Astrocyte of the hippocampus (primary cell): ENCODE measurements at regions not wholly inside any gene's neighbourhood (a gene's known extent, or its start where the extent isn't known, plus 50 kb on each side); places are given as distances from the start of the nearest gene placed in this dataset.
A peak's percentile ranks its signal among the peaks of the same experiment; 100 is the strongest.

ENCODE experiments used
- DNase-seq: peaks from one replicate; pipeline ENCODE4 v3.0.0; 2011; ENCODE audit warnings: low read depth, low spot score

DNA sequence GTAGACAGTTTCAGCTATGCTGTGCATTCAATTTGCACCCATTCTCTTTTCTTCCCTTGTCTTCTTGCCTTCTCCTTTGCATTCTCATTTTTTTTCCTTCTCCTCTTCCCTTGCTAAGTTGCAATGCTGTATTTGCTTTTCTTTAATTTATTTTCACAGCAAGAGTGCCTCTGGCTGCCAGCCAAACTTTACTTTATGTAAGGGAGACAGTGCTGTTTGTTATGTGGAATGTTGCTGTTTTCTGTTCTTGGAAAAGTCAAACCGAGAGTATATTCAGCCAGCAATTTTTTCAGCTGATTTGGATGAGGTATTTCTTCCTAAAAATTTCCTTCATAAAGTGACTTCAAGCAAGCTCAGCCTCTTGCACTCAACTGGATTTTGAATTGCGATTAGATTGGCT lies 1293.4 kb downstream of the ARAP2 start:
- DNase-seq = no peak

DNA sequence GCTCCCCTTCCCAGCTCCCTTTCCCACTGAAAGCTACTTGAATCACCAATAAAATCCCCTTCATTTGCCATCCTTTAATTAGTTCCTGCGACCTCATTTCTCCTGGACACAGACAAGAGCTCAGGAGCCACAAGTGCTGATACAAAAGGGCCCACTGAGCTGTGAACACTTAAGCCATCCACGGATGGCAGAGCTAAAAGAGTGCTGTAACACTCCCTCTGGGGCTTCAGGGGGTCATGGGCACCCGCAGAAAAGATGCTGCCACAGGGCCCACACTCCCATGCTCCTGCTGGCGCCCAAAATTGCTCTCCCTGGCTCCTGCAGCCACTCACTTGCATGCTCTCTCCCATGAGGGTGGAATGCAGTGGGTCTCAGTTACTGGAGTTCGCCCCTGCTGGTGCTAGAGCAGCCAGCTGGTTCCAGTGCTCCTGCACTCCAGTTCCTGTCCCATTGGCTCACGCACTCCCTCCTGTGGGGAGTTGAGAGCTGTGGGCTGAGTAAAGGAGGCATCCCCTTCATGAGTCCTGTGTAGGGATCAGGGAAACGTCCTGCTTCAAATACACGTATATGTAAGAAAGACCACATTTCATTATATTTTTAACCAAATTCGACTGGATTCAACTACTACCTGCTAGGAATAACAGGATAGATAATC lies 1291.0 kb downstream of the ARAP2 start:
- no peak for DNase-seq

DNA sequence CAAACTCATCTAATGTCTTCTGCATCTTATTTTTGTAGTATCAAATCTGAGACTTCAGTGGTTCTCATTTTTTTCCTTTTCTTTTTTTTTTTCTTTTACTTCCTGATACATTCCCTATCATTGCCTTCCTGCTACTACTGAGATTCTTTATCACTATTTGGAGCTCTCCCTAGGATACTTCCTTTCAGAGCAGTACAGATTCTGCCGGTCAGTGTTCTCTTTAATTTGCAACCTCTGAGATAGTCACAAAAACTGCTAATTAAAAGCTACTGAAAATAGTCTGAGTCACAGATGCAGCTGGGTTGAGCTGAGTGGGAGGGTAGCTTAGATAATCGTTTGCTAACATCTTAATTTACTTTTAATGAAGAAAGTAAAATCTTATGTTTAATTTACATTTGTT lies 1279.7 kb downstream of the ARAP2 start:
- no peak for DNase-seq

DNA sequence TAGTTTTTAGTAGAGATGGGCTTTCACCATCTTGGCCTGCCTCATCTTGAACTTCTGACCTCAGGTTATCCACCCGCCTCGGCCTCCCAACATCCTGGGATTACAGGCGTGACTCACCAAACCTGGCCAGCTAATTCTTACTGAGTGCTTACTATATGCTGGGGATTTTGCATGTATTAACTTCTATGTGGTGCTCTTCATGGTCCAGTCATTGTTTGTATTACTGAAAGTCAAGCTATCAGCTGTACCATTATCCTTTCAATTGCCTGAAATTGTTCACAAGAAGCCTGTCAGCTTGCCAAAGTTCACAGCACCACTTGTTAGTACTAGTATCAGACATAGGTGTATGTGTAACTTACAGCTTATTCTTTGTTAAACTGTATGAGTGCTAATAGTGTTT lies 1272.1 kb downstream of the ARAP2 start:
- DNase-seq = no peak

DNA sequence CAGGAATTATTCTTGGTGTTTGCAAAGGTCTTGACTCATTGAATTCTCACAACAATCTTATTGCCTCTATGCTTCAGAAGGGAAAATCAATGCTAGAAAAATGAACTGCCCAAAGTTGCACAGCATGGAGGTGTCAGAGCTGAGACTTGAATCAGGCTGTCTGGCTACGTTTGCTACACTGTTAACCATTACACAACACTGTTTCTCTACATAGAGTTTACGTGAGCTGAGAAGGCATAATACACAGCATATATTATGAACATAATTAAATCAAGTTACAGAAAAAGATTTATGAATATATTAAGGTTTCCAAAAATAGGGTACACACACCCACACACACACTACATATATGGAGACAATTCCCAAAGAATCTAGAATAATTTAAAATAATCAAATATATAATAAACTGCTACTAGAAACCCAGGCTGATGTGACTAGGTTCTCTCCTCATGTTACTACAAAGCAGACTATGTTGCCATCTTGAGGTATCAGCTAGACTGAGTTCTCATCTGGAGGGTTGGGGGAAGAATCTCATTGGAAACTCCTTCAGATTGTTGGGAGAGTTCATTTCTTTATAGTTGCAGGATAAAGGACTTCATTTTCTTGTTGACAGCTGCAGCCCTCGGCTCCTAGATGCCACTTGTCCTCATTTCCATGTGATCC lies 1270.5 kb downstream of the ARAP2 start:
- DNase-seq = no peak

DNA sequence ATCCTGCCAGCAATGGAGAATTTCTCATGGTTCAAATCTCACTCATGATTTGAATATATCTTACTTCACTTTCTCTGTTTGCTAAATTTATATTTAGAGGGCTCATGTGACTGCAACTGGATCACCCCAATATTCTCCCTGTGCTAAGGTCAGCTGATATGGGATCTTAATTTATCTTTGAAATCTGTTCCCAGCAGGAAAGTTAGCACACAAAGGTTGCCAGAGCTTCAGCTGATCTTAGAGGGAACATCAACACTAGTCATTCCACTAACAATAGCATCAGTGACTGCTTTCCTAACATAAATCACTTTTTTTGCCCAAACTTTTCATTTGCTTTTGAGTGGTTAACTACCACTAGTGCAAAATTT lies 1270.0 kb downstream of the ARAP2 start:
- no peak for DNase-seq

DNA sequence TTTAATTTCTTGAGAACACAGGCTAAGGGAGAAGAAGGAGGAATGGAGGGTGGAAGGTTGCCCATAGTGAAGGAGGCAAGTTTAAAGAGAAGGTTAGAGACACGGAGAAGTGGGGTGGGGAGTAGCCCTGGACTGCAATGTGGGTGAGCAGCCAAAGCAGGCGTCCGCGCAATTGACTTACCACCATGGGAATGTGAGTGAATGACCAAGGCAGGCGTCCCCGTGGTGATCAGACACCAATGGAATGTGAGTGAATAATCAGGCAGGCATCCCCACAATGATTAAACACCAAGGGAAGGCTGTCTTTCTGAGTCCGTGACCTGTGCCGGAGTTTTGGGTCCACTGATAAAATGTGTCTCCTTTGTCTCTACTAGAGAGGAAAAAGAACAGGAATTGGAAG lies 1223.1 kb downstream of the ARAP2 start:
- DNase-seq = peak; percentile 83

DNA sequence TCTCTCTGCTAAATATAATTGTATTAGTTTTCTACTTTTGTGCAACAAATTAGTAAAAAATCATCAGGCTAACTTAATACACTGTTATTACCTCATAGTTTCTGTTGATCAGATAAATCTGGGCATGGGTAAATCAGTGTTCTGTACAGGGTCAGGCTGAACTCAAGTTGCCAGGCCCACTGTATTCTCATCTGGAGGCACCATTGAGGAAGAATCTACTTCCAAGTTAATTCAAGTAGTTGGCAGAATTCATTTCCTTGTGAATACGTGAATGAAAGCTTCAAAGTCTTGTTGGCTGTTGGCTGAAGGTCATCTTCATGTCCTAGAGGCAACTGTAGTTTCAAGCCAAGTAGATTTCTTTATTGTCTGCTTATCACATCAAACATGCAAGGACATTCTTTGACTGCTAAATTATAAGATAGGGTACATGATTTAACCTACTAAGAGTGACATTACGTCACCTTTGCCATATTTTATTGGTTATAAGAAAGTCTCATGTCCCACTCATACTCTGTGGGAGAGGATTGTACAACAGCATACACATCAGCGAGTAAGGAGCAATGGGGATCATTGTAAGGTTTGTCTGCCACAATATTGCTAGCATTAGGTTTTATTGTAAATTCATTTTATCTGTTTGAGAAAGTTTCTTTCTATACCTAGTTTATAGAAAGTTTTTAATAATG lies 1219.0 kb downstream of the ARAP2 start:
- DNase-seq = no peak

DNA sequence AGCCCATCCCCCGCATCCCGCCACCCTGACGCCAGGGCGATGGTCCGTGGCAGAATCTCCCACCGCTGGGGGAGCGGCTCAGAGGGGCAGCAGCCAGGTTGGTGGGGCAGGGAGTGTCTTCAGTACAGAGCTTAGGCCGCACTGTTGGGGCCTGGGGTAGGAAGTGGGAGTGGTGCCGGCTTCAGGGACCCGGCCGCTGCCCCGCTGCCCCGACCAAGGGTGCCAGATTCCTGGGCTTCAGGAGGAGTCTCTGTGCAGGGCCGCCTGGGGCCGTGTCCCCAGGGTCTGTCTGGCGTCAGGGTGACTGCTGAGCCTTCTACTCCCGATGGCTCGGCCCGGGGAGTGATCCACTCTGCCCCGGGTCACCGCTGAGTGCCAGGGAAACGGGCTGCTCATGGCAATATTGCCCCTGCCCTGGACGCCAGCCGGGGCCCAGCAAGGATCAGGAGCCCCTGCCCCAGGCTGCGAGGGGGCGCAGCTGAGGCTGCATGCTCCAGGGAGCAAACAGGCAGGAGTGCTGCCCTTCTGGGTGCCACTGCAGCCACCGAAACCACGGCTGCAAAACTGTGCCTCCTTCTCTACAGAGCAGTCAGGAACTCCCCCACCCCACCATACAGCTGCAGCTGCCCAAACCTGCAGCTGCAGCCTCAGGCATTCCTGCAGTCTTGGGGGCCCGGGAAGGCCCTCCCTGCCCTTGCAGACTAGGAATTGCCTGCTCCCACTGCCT lies 1206.1 kb downstream of the ARAP2 start:
- DNase-seq = no peak

DNA sequence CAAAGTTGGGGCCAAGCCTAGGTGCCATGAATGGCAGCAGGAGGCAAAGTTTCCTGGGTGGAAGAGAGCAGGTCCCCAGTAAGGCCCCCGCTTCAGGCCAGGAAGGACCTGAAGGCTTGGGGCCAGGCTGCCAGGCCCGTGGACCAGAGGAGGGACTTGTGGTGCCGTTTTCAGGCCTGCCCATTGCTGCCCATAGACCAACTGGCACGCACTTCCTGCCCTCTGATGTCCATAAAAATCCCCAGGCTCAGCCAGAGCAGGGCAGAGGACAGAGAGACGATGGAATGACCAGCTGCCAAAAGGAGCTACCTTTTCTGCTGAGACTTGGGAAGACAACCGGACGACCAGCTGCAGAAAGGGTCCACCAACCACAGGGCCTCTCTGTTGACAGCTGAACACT lies 1205.5 kb downstream of the ARAP2 start:
- DNase-seq = no peak

DNA sequence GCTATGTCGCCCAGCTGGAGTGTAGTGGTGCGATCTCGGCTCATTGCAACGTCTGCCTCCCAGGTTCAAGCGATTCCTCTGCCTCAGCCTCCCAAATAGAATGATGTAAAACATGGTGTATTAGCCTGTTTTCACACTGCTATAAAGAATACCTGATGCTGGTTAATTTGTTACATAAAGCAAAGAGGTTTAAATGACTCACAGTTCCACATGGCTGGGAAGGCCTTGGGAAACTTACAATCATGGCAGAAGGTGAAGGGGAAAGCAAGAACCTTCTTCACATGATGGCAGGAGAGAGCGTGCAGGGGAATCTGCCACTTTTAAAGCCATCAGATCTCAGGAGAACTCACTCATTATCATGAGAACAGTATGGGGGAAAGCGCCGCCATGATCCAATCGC lies 1191.8 kb downstream of the ARAP2 start:
- no peak for DNase-seq

DNA sequence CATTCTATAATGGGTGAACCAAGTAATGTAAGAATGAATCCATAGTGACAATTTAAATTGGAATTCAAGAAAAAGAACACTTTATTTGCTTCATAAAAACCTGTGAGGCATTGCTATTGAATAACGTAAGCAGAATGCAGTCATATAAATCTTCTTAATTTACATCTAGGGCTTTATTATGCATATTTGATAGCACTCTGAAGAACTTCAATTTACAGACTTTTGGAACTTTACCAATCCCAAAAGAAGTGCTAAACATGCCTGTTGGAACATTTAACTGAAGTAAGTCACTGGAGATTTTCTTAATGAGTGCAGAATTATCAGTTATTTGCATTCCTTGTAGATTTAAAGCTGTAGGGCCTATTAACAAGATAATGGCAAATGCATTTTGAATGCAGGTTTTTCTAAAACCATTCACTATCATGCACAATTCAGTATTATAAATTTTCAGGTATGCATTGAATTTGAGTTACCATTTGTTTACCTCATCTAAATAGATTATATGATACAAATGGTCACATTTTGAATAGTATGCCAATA lies 1181.2 kb downstream of the ARAP2 start:
- DNase-seq = no peak

DNA sequence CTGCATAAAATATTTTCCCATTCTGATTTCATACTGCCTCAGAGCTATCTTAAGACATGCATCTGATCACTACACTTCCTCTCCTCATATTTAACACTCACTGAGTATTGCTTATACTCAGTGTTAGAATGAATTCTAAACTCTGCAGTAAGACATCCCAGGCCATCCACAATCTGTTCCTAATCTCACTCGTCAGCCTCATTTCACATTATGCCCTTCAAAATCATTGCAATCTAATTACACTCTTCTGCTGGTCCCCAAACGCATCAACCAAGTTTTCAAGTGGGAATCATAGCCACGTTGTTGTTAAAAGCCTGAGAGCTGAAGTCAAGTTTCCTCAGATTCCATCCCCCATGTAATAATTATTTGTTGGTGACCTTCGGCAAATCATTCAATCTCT lies 1177.9 kb downstream of the ARAP2 start:
- DNase-seq = no peak

DNA sequence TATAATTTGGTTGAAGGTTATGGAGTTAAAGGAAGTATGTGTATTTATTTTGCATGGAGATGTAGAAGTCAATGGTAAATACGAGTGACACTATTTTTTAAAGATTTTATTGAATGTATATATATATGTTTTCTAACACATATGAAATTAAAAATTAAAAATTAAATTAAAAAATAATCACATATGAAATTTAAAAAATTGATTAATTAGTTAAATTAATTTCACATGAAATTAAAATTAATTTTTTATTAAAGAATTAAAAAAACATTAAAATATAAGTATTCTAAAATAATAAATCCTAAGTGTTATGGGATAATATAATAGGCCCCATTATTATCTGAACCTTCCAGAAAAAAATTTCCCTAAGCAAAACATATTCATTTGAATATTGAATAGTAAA lies 1163.5 kb downstream of the ARAP2 start:
- no peak for DNase-seq

DNA sequence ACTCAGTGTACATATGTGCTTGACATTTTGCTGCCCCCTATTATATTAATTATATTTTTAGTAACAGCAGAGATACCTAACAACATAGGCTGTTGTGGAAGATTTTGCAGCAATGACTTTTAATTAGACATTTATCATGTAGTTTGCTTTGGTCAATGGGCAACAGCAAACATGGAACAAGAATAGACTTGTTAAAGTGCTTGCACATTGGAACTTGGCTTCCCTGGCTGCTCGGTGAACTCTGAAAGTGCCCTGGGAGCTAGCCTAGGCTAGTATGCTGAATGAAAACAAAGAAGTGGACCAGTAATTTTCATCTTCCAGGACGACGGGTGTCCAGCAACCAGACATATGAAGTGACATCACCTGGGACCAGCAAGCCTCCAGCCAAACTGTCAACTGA lies 1157.1 kb downstream of the ARAP2 start:
- DNase-seq = no peak

DNA sequence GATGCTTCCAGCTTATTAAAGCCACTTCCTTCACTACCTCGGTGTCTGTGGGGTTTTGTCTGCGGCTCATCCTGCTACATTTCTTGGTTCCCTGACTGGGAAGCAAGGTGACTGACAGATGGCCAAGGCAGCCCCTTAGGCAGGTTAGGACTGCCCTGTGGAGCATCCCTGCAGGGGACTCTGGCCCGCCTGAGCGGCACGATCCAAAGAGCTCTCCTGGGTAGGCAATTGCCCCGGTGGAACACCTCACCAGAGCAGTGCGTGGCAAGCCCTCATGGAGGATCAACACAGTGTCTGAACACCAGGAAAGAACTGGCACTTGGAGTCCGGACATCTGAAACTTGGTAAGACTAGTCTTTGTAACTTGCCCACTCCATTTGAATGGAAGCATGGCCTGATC lies 1143.4 kb downstream of the ARAP2 start:
- DNase-seq = no peak

DNA sequence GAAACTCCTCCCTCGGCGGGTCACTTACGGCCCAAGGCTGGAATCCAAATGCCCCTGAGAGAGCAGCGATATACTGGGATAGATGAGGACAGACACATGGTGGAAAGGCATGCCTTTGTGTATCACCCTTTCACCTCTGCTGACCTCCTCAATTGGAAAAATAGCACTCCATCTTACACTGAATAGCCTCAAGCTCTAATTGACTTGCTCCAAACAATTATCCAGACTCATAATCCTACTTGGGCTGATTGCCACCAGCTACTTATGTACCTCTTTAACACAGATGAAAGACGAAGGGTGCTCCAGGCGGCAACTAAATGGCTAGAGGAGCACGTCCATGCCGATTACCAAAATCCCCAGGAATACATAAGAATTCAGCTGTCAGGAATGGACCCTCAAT lies 1142.2 kb downstream of the ARAP2 start:
- no peak for DNase-seq

DNA sequence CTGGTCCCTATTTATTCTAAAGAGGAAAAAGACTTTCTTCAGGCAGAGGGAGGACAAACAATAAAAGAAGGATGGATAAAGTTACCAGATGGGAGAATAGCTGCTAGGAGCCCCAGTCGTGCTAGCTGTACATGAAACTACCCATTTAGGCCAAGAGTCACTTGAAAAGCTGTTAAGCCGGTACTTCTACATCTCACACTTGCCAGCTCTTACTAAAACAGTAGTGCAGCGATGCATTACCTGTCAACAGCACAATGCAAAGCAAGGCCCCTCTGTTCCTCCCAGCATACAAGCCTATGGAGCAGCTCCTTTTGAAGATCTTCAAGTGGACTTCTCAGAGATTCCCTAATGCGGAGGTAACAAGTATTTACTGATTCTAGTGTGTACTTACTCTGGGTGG lies 1138.8 kb downstream of the ARAP2 start:
- DNase-seq = no peak

DNA sequence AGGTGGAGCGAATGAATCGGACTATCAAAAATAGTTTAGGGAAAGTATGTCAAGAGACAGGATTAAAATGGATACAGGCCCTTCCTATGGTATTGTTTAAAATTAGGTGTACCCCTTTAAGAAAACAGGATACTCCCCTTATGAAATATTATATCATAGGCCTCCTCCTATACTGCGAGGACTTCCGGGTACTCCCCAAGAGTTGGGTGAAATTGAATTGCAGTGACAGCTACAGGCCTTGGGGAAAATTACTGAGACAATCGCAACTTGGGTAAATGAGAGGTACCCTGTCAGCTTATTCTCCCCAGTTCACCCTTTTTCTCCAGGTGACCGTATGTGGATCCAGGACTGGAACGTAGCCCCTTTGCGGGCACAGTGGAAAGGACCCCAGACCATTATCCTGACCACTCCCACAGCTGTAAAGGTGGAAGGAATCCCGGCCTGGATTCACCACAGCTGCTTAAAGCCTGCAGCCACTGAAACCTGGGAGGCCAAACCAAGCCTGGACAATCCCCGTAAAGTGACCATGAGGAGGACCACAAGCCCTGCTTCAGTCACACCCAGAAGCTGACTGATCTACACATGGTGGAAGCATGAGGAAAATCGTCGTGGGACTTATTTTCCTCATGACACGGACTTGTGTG lies 1138.1 kb downstream of the ARAP2 start:
- no peak for DNase-seq

DNA sequence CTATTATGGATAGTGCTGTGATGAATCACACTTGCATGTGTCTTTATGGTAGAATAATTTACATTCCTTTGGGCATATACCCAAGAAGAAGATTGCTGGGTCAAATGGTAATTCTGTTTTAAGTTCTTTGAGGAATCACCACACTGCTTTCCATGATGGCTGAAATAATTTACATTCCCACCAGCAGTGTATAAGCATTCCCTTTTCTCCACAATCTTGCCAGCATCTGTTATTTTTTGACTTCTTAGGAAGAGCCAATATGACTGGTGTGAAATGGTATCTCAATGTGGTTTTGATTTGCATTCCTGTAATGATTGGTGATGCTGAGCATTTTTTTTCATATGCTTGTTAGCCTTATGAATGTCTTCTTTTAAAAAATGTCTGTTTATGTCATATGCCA lies 1120.2 kb downstream of the ARAP2 start:
- peak; percentile 19 for DNase-seq

DNA sequence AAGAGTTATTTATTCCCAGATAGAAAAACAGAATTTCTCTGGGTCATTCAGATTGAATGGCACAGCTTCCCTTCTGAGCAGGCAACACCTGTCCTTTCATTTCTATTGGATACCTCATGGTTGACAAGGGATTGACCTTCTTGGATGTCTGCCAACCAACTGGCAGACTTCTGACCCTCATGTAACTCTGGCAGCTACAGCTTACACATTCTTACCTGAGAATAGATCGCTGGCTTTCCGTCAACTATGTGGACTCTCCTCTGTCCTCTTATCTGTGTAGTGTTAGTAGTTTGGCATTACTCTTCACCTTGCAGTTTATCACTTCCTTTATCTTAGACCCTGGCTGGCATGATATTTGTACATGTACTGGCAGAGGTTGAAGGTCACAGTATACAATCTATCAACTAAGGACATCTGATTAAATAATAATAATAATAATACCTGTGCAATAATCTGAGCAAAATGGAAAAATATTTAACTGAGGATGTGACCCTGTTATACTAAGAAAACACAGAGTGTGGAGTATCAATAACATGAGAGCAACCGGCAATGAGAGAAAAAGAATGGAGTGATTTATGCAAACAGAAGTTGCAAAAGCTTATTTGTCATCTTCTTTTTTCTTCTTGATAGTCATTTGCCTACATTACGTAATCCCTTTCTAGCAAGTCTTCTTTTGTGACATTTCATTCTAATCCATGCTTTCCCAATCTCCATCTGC lies 1118.2 kb downstream of the ARAP2 start:
- DNase-seq = no peak
